ENCODE measurements at regions not wholly inside any gene's neighbourhood (a gene's known extent, or its start where the extent isn't known, plus 50 kb on each side); places are given as distances from the start of the nearest gene placed in this dataset.

GRCh38 chr5:30956251-30956650 is 237.2 kb upstream of the CDH6 start:
- no peak overlapping the region for H3K27ac ChIP-seq
- TF ChIP-seq, protein P1, sequence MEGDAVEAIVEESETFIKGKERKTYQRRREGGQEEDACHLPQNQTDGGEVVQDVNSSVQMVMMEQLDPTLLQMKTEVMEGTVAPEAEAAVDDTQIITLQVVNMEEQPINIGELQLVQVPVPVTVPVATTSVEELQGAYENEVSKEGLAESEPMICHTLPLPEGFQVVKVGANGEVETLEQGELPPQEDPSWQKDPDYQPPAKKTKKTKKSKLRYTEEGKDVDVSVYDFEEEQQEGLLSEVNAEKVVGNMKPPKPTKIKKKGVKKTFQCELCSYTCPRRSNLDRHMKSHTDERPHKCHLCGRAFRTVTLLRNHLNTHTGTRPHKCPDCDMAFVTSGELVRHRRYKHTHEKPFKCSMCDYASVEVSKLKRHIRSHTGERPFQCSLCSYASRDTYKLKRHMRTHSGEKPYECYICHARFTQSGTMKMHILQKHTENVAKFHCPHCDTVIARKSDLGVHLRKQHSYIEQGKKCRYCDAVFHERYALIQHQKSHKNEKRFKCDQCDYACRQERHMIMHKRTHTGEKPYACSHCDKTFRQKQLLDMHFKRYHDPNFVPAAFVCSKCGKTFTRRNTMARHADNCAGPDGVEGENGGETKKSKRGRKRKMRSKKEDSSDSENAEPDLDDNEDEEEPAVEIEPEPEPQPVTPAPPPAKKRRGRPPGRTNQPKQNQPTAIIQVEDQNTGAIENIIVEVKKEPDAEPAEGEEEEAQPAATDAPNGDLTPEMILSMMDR (conservative IDR thresholded peaks at IDR 0.05) = no peak

- no peak overlapping the region for H3K27ac ChIP-seq
- TF ChIP-seq, protein P1 (conservative IDR thresholded peaks at IDR 0.05) = no peak
Observed at GRCh38 chr5:30937070-30937469, 256.4 kb upstream of the CDH6 start.

DNA sequence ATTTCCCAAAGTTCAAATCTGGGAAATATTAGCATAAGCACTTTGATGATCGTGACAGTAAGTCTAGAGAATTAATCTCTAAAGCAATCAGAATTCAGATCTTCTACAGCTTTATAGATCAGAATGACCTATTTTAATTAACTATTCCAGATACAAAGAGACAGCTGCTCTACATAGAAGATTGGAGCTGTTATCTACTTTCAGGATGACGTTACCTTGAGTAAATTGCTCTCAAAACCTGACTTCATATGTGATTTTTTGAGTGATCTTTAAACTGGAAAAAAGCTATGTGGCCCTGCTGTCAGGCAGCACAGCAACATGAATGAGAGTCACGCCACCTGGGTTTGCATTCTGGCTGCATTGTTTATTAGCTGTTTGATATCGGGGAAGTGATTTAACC is 259.9 kb upstream of the CDH6 start:
- TF ChIP-seq, protein P1 (conservative IDR thresholded peaks at IDR 0.05) = no peak
- H3K27ac ChIP-seq = no peak overlapping the region

DNA sequence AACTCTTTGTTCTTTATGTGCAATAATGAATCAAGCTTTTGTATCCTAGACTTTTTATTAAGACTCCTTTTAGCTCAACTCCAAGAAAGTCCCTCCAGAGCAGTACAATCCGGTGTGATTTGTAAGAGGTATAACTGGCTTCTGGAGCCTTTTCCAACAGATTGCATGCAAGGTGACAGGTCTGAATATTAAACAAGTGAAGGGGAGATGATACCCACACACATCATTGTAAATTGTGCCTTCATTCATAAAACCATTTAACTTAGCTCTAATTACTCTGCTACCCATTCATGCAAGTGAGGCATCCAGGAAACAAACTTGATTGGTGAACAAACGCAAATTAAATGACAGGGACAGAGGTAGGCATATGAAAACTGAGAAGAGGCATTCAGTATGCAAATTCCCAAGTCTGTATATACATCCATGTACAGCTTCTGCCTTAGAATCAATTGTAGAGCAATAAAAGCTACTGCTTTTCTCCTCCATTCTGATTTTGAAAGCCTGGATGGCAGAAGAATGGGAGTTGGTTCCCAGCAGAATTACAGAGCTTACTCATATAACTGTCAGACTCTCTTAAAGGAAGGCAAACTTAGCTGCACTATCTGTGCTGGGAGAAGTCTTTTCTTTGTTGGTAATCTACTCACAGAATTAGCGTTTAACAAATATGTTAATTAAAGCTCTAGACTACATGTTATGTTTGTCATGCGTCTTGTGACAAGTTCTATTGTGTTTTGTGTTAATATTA is 261.0 kb upstream of the CDH6 start:
- TF ChIP-seq, protein P1 (conservative IDR thresholded peaks at IDR 0.05) = no peak

GRCh38 chr5:30930736-30931135 is 262.8 kb upstream of the CDH6 start:
- no peak overlapping the region for H3K27ac ChIP-seq
- TF ChIP-seq, protein P1 (conservative IDR thresholded peaks at IDR 0.05) = no peak

More for the DNA sequence above, 261.0 kb upstream of the CDH6 start:
- H3K27ac ChIP-seq = no peak overlapping the region

DNA sequence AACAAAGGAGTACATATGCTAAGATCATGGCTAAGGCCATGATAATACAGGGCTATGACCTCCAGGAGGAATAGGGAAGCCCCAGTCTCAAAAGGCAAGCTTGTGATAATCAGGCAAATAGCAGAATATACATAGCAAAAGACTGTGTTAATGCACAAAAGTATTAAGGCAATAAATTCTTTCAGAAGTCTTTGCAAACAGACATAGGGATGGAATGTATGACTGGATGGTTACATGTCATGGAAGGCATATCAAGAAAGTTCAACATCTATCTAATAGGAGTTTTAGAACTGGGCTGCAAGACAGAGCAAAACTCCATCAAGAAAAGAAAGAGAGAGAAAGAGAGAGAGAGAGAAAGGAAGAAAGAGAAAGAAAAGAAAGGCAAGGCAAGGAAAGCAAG is 264.5 kb upstream of the CDH6 start:
- no peak overlapping the region for H3K27ac ChIP-seq
- TF ChIP-seq, protein P1 (conservative IDR thresholded peaks at IDR 0.05) = no peak

- TF ChIP-seq, protein P1 (conservative IDR thresholded peaks at IDR 0.05) = no peak
- H3K27ac ChIP-seq = no peak overlapping the region
Observed at GRCh38 chr5:30926218-30926617, 267.3 kb upstream of the CDH6 start.

All from VCaP (cell line).